ENCODE measurements at regions not wholly inside any gene's neighbourhood (a gene's known extent, or its start where the extent isn't known, plus 50 kb on each side); places are given as distances from the start of the nearest gene placed in this dataset.

GRCh38 chr13:111961651-111962192 is 105.2 kb upstream of the SOX1 start:
- TF ChIP-seq SP1 (IDR thresholded peaks at IDR 0.05) (no peak), TARDBP (IDR thresholded peaks at IDR 0.05) (no peak)

Measured in HEK293T (cell line).